Sigmoid colon (tissue), 4 donors: ENCODE measurements at regions not wholly inside any gene's neighbourhood (a gene's known extent, or its start where the extent isn't known, plus 50 kb on each side); places are given as distances from the start of the nearest gene placed in this dataset.

ENCODE experiments used
- CTCF ChIP-seq, 4 experiments: fragments of 450-650 bp in 3 of 4; fragments of 200-600 bp in 1 of 4; IDR thresholded peaks; one replicate each; pipeline ENCODE4 v1.5.1; 2016 to 2019; ENCODE audit warnings: antibody characterized with exemption in 4 of 4, mild to moderate bottlenecking in 3 of 4, moderate library complexity in 2 of 4
- EP300 ChIP-seq, 4 donors: sonication (generic); formaldehyde crosslinking; IDR thresholded peaks; one replicate each; pipeline ENCODE4 v1.6.1; 2017; ENCODE audit warnings: antibody characterized with exemption in 4 of 4
- POLR2A ChIP-seq, 2 donors: fragments of 450-650 bp; IDR thresholded peaks; one replicate each; pipeline ENCODE4 v1.6.1; 2016; ENCODE audit warnings: antibody characterized with exemption in 2 of 2, mild to moderate bottlenecking in 2 of 2, moderate library complexity in 2 of 2
- POLR2AphosphoS5 ChIP-seq, 4 donors: sonication (generic); formaldehyde crosslinking; IDR thresholded peaks; one replicate each; pipeline ENCODE4 v1.6.1; 2017; ENCODE audit warnings: antibody characterized with exemption in 4 of 4

GRCh38 chr12:34386016-34386415, 363.7 kb downstream of the ALG10 start:
- no peak for TF ChIP-seq CTCF (IDR thresholded peaks at IDR 0.05)
- no peak for TF ChIP-seq POLR2AphosphoS5 (IDR thresholded peaks at IDR 0.05)
- no peak for TF ChIP-seq EP300 (IDR thresholded peaks at IDR 0.05)
- TF ChIP-seq POLR2A (IDR thresholded peaks at IDR 0.05) = no peak
